Keratinocyte (primary cell): ENCODE measurements at regions not wholly inside any gene's neighbourhood (a gene's known extent, or its start where the extent isn't known, plus 50 kb on each side); places are given as distances from the start of the nearest gene placed in this dataset.

ENCODE experiments used
- EZH2 ChIP-seq: IDR thresholded peaks from one replicate; pipeline ENCODE4 v1.6.1; 2012; ENCODE audit warnings: inconsistent platforms, mild to moderate bottlenecking, low read length, moderate library complexity
- TF ChIP-seq, protein P1 (sequence below), 3 experiments: IDR thresholded peaks in 1 of 3; conservative IDR thresholded peaks in 1 of 3; optimal IDR thresholded peaks in 1 of 3; 2 replicates in 2 of 3; 3 replicates in 1 of 3; pipeline versions ENCODE3 to v1.5.1; 2011; ENCODE audit warnings: low read length in 3 of 3, mild to moderate bottlenecking in 3 of 3, moderate library complexity in 2 of 3, control low read depth in 1 of 3, inconsistent platforms in 1 of 3; ENCODE audit not compliant: insufficient read depth in 2 of 3; ENCODE audit errors: extremely low read depth in 1 of 3

DNA sequence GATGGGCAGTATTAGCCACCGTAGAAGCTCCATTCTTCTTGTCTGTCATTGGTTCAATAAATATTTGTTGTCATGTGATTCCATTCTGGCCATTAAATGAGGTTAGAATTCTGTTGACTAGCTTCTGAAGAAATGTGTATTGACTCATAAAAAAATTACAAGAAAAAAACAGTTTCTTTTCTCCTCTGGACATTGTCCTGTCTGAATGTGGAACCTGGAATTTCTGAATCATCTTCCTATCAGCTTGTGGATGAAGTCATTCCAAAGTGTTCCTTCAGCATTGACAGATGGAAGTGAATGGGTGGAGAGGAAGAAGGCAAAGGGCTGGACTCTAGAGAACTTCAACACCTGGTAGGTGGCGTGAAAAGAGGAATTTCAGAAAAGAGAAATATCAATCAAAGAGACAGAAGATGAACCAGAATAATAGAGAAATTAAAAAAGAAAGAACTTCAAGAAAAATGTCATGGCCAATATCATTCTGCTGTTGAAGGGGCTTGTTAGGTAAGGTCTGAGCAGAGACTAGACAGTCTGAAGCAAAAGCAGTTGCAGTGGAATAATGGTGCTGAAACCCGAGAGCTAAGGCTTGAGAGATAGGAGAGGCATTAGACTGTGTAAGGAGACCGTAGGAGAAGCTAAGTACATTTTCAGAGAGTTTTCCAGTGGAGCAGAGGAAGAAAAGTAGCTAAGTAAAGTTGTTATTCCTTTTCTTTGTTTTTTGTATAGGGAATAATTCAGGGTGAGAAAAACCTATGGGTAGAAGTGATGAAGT is 806.6 kb downstream of the SQOR start:
- TF ChIP-seq, protein P1, sequence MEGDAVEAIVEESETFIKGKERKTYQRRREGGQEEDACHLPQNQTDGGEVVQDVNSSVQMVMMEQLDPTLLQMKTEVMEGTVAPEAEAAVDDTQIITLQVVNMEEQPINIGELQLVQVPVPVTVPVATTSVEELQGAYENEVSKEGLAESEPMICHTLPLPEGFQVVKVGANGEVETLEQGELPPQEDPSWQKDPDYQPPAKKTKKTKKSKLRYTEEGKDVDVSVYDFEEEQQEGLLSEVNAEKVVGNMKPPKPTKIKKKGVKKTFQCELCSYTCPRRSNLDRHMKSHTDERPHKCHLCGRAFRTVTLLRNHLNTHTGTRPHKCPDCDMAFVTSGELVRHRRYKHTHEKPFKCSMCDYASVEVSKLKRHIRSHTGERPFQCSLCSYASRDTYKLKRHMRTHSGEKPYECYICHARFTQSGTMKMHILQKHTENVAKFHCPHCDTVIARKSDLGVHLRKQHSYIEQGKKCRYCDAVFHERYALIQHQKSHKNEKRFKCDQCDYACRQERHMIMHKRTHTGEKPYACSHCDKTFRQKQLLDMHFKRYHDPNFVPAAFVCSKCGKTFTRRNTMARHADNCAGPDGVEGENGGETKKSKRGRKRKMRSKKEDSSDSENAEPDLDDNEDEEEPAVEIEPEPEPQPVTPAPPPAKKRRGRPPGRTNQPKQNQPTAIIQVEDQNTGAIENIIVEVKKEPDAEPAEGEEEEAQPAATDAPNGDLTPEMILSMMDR (optimal IDR thresholded peaks at IDR 0.05 in 1 of 3, IDR thresholded peaks at IDR 0.05 in 1 of 3, conservative IDR thresholded peaks at IDR 0.05 in 1 of 3; ENCODE audit: extremely low read depth in 1 of 3, insufficient read depth in 2 of 3, low read length in 3 of 3) = no peak
- TF ChIP-seq EZH2 = no peak
